IMR-90 (cell line): ENCODE measurements at regions not wholly inside any gene's neighbourhood (a gene's known extent, or its start where the extent isn't known, plus 50 kb on each side); places are given as distances from the start of the nearest gene placed in this dataset.
"Not testable (repeated sequence)": the region's sequence is repeated elsewhere in the genome, so short reads cannot be mapped to it uniquely, and the experiment has no call there.

ENCODE experiments used
- ATAC-seq: fragments of 200-7000 bp; cut with Tn5 transposase; 2 replicates; pipeline ENCODE4 v1.9.1; 2020; ENCODE audit warnings: low read depth, mild to moderate bottlenecking, moderate library complexity
- BruUV-seq: library from RNA; stranded (reverse); fragments of 400-500 nt; replicated peaks from 2 replicates; lab custom pipeline; 2021; lab: Mats Ljungman, UMichigan
- CTCF ChIA-PET: fragments of 300-600 bp; formaldehyde crosslinking; extraction: SDS; loops from one replicate; lab custom pipeline; 2021; ENCODE audit warnings: antibody characterized with exemption; lab: Yijun Ruan, JAX
- POLR2A ChIA-PET: fragments of 300-600 bp; sonication (Branson Sonifier 250); formaldehyde crosslinking; loops from one replicate; lab custom pipeline; 2022; ENCODE audit warnings: antibody characterized with exemption; ENCODE audit not compliant: unreplicated experiment; lab: Charles Lee
- DNase-seq: peaks from one replicate; pipeline ENCODE4 v3.0.0; 2013
- H2AFZ ChIP-seq: replicated peaks from 2 replicates; pipeline ENCODE3; 2013; ENCODE audit warnings: low read length, mild to moderate bottlenecking; ENCODE audit not compliant: poor library complexity
- H2AK5ac ChIP-seq: 2 replicates; pipeline ENCODE4 v1.6.1; 2013; ENCODE audit warnings: low read depth, low read length, inconsistent platforms
- H2AK9ac ChIP-seq: replicated peaks from 2 replicates; pipeline ENCODE3; 2013; ENCODE audit warnings: mild to moderate bottlenecking, low read depth, low read length, moderate library complexity; ENCODE audit not compliant: poor library complexity
- H2BK120ac ChIP-seq: 2 replicates; pipeline ENCODE4 v1.6.1; 2013; ENCODE audit warnings: low read depth, low read length, inconsistent platforms
- H2BK15ac ChIP-seq: 3 replicates; pipeline ENCODE4 v1.6.1; 2013; ENCODE audit warnings: low read depth, low read length, inconsistent platforms
- H2BK20ac ChIP-seq: 2 replicates; pipeline ENCODE4 v1.6.1; 2013; ENCODE audit warnings: low read depth, mild to moderate bottlenecking, inconsistent platforms, low read length, moderate library complexity
- H2BK5ac ChIP-seq: 2 replicates; pipeline ENCODE4 v1.6.1; 2013; ENCODE audit warnings: mild to moderate bottlenecking, low read depth, low read length, inconsistent platforms; ENCODE audit not compliant: poor library complexity, severe bottlenecking
- H3K14ac ChIP-seq: replicated peaks from 2 replicates; pipeline ENCODE4 v1.6.1; 2013; ENCODE audit warnings: low read depth, low read length, inconsistent platforms
- H3K18ac ChIP-seq: 2 replicates; pipeline ENCODE4 v1.6.1; 2013; ENCODE audit warnings: low read depth, low read length, control low read depth
- H3K23ac ChIP-seq: 2 replicates; pipeline ENCODE4 v1.6.1; 2013; ENCODE audit warnings: low read depth, low read length, inconsistent platforms
- H3K27ac ChIP-seq: 2 replicates; pipeline ENCODE4 v1.5.1; 2013; ENCODE audit warnings: mild to moderate bottlenecking, control low read depth, low read length; ENCODE audit not compliant: insufficient read depth
- H3K27me3 ChIP-seq: 2 replicates; pipeline ENCODE4 v1.6.1; 2013; ENCODE audit warnings: low read length; ENCODE audit not compliant: control insufficient read depth, insufficient read depth
- H3K36me3 ChIP-seq: 2 replicates; pipeline ENCODE4 v1.6.1; 2013; ENCODE audit warnings: low read length, mixed read lengths; ENCODE audit not compliant: control insufficient read depth, insufficient read depth
- H3K4ac ChIP-seq: 2 replicates; pipeline ENCODE4 v1.6.1; 2013; ENCODE audit warnings: low read depth, low read length, inconsistent platforms
- H3K4me1 ChIP-seq: 2 replicates; pipeline ENCODE4 v1.6.1; 2013; ENCODE audit warnings: low read length, mixed read lengths; ENCODE audit not compliant: control insufficient read depth, insufficient read depth
- H3K4me2 ChIP-seq: 2 replicates; pipeline ENCODE4 v1.6.1; 2013; ENCODE audit warnings: low read depth, mild to moderate bottlenecking, control low read depth, low read length, moderate library complexity
- H3K4me3 ChIP-seq: 2 replicates; pipeline ENCODE4 v1.5.1; 2013; ENCODE audit warnings: low read depth, mild to moderate bottlenecking, control low read depth, low read length, moderate library complexity; ENCODE audit not compliant: insufficient read depth
- H3K56ac ChIP-seq: 2 replicates; pipeline ENCODE4 v1.6.1; 2013; ENCODE audit warnings: low read length, inconsistent platforms; ENCODE audit not compliant: insufficient read depth; ENCODE audit errors: extremely low read depth
- H3K79me1 ChIP-seq, 2 experiments: 2 replicates each; pipeline ENCODE4 v1.6.1; 2013; ENCODE audit warnings: low read length in 2 of 2, inconsistent platforms in 1 of 2, low read depth in 1 of 2
- H3K9ac ChIP-seq: 2 replicates; pipeline ENCODE4 v1.6.1; 2013; ENCODE audit warnings: low read depth, low read length, control low read depth
- H3K9me1 ChIP-seq: 2 replicates; pipeline ENCODE4 v1.6.1; 2013; ENCODE audit warnings: low read length, inconsistent platforms; ENCODE audit not compliant: insufficient read depth
- H3K9me3 ChIP-seq: 2 replicates; pipeline ENCODE4 v1.6.1; 2013; ENCODE audit warnings: low read length; ENCODE audit not compliant: control insufficient read depth, insufficient read depth
- H4K20me1 ChIP-seq: 2 replicates; pipeline ENCODE4 v1.6.1; 2013; ENCODE audit warnings: low read length, inconsistent platforms; ENCODE audit not compliant: insufficient read depth
- H4K5ac ChIP-seq: 2 replicates; pipeline ENCODE4 v1.6.1; 2013; ENCODE audit warnings: mild to moderate bottlenecking, low read depth, low read length, control low read depth
- H4K8ac ChIP-seq, 2 experiments: 2 replicates each; pipeline ENCODE4 v1.6.1; 2013; ENCODE audit warnings: low read depth in 2 of 2, low read length in 2 of 2, control low read depth in 1 of 2, inconsistent platforms in 1 of 2
- H4K91ac ChIP-seq: 2 replicates; pipeline ENCODE4 v1.6.1; 2013; ENCODE audit warnings: low read depth, low read length, inconsistent platforms; ENCODE audit not compliant: insufficient read depth
- WGBS, 2 experiments: methylation state at CpG; one replicate each; pipeline versions ENCODE4 v1.1.5 to v1.1.7; 2013; ENCODE audit warnings: missing lambda C conversion rate in 2 of 2; ENCODE audit not compliant: insufficient read length in 1 of 2; ENCODE audit errors: extremely low coverage in 2 of 2; 5-methylcytosine and 5-hydroxymethylcytosine counted together
- dilution Hi-C: fragments of 300-500 bp; cut with HindIII; formaldehyde crosslinking; loops from one replicate; pipeline ENCODE4 v1.14.3; 2018; ENCODE audit warnings: low sequenced_read_pairs; ENCODE audit not compliant: unreplicated experiment
- in situ Hi-C: fragments of 300-500 bp; cut with MboI; formaldehyde crosslinking; loops from 3 replicates; pipeline ENCODE4 v1.14.3; 2019; ENCODE audit warnings: low sequenced_read_pairs, inconsistent platforms, mixed read lengths
- intact Hi-C: fragments of 100-400 bp; cut with micrococcal nuclease; formaldehyde crosslinking; loops from 2 replicates; pipeline ENCODE4 v1.10.0; 2022

DNA sequence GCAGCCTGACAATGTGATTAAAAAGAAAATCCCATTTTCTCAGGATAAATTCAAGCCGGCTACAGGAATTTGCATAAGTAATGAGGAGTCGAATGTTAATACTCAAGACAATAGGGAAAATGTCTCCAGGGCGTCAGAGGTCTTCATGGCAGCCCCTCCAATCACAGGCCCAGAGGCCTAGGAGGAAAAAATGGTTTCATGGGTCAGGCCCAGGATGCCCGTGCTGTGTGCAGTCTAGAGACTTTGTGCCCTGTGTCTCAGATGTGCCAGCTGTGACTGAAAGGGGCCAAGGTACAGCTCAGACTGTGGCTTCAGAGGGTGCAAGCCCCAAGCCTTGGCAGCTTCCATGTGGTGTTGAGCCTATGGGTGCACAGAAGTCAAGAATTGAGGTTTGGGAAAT is 66.3 kb upstream of the AGR3 start:
- H3K9me1 ChIP-seq, H4K8ac ChIP-seq, H4K91ac ChIP-seq, H3K27ac ChIP-seq, H3K36me3 ChIP-seq, H3K56ac ChIP-seq, H3K27me3 ChIP-seq, H4K5ac ChIP-seq, H3K4me2 ChIP-seq, H3K18ac ChIP-seq, H3K23ac ChIP-seq, H2BK120ac ChIP-seq, in situ Hi-C loops, H2AK9ac ChIP-seq, intact Hi-C loops, POLR2A ChIA-PET, H2AFZ ChIP-seq, H3K9ac ChIP-seq, H3K4me3 ChIP-seq, dilution Hi-C loops, H4K20me1 ChIP-seq, H3K4ac ChIP-seq, DNase-seq, H2BK15ac ChIP-seq, CTCF ChIA-PET, H2AK5ac ChIP-seq, H2BK5ac ChIP-seq, H3K79me1 ChIP-seq, ATAC-seq, BruUV-seq, H3K4me1 ChIP-seq, H3K14ac ChIP-seq, H2BK20ac ChIP-seq: not testable (repeated sequence)
- WGBS, 2 experiments: 80% methylated on average over 1 of the region's 4 CpGs; no CpG with 5 or more reads in 1 of the 2 experiments
- H3K9me3 ChIP-seq: peaks cover 10% of the 10 kb centered on the region; the same call in 1 of the 2 replicates
